K562 (cell line): ENCODE measurements at regions not wholly inside any gene's neighbourhood (a gene's known extent, or its start where the extent isn't known, plus 50 kb on each side); places are given as distances from the start of the nearest gene placed in this dataset.

Experiments used
- ATAC-seq: fragments of 200-7000 bp; cut with Tn5 transposase; 3 replicates; pipeline ENCODE4 v1.9.1; 2020; ENCODE audit warnings: moderate library complexity
- BruUV-seq: library from RNA; stranded (reverse); fragments of 400-500 nt; replicated peaks from 2 replicates; lab custom pipeline; 2021; lab: Mats Ljungman, UMichigan
- CTCF ChIA-PET: fragments of 300-600 bp; formaldehyde crosslinking; extraction: SDS; loops from one replicate; lab custom pipeline; 2021; ENCODE audit warnings: low intra/inter-chr PET ratio; lab: Yijun Ruan, JAX
- POLR2A ChIA-PET: fragments of 300-600, 350-650 bp; sonication (Branson Sonifier 250); formaldehyde crosslinking; extraction: SDS; loops from one replicate; lab custom pipeline; 2021; ENCODE audit warnings: antibody characterized with exemption, inconsistent platforms; lab: Yijun Ruan, JAX
- DNase-seq, 4 experiments: peaks; one replicate each; pipeline versions ENCODE4 v3.0.0 to v3.0.0-alpha.2; 2011 to 2018; ENCODE audit warnings: low spot score in 3 of 4, mixed read lengths in 3 of 4; ENCODE audit errors: extremely low read depth in 1 of 4
- FAIRE-seq: peaks from 2 replicates; lab custom pipeline; 2011; peaks lifted over from hg19 to GRCh38; lab: Jason Lieb, UNC
- H2AFZ ChIP-seq: 2 replicates; pipeline ENCODE4 v1.6.0; 2011; ENCODE audit warnings: low read depth, low read length, control low read depth, inconsistent platforms
- H3K27ac ChIP-seq: fragments of 200-600 bp; 3 replicates; pipeline ENCODE4 v1.8.0; 2011; ENCODE audit warnings: low read depth, mild to moderate bottlenecking, control low read depth, inconsistent platforms, low read length, moderate library complexity, mixed read lengths; ENCODE audit errors: extremely low read depth
- H3K27me3 ChIP-seq, 2 experiments: fragments of 300-600 bp in 1 of 2; 2 replicates in 1 of 2; 3 replicates in 1 of 2; pipeline versions ENCODE4 v1.6.0 to v1.8.0; 2011; ENCODE audit warnings: inconsistent platforms in 2 of 2, low read length in 2 of 2, mild to moderate bottlenecking in 1 of 2, mixed read lengths in 1 of 2, moderate library complexity in 1 of 2; ENCODE audit not compliant: control insufficient read depth in 2 of 2, insufficient read depth in 2 of 2
- H3K36me3 ChIP-seq: fragments of 300-600 bp; 3 replicates; pipeline ENCODE4 v1.8.0; 2011; ENCODE audit warnings: mild to moderate bottlenecking, low read length, inconsistent platforms; ENCODE audit not compliant: control insufficient read depth, insufficient read depth
- H3K4me1 ChIP-seq, 2 experiments: fragments of 200-600 bp in 1 of 2; replicated peaks in 1 of 2; 2 replicates in 1 of 2; 3 replicates in 1 of 2; pipeline versions ENCODE4 v1.5.1 to v1.8.0; 2011; ENCODE audit warnings: inconsistent platforms in 2 of 2, low read length in 2 of 2, mild to moderate bottlenecking in 1 of 2, mixed read lengths in 1 of 2, moderate library complexity in 1 of 2; ENCODE audit not compliant: control insufficient read depth in 2 of 2, insufficient read depth in 2 of 2
- H3K4me2 ChIP-seq: 2 replicates; pipeline ENCODE4 v1.6.1; 2011; ENCODE audit warnings: low read length, control low read depth, inconsistent platforms, mixed read lengths; ENCODE audit not compliant: insufficient read depth
- H3K4me3 ChIP-seq: fragments of 200-600 bp; sonication (generic), shearing (Covaris generic); 2 replicates; pipeline ENCODE4 v1.5.1; 2016; ENCODE audit warnings: control low read depth, inconsistent platforms
- H3K79me2 ChIP-seq: fragments of 200-600 bp; 3 replicates; pipeline ENCODE4 v1.8.0; 2011; ENCODE audit warnings: low read length, inconsistent platforms; ENCODE audit not compliant: control insufficient read depth, insufficient read depth
- H3K9ac ChIP-seq, 2 experiments: 2 replicates each; pipeline versions ENCODE4 v1.6.0 to v1.6.1; 2011; ENCODE audit warnings: low read depth in 2 of 2, low read length in 2 of 2, control low read depth in 1 of 2, inconsistent platforms in 1 of 2, mild to moderate bottlenecking in 1 of 2, mixed read lengths in 1 of 2; ENCODE audit not compliant: insufficient read depth in 1 of 2
- H3K9me1 ChIP-seq: one replicate; pipeline ENCODE4 v1.6.0; 2011; ENCODE audit warnings: inconsistent platforms, mild to moderate bottlenecking, low read length, moderate library complexity; ENCODE audit not compliant: control insufficient read depth, insufficient read depth
- H3K9me3 ChIP-seq: replicated peaks from 2 replicates; pipeline ENCODE4 v1.5.1; 2011; ENCODE audit warnings: low read depth, low read length, inconsistent platforms; ENCODE audit not compliant: control insufficient read depth, insufficient read depth
- H4K20me1 ChIP-seq: replicated peaks from 2 replicates; pipeline ENCODE4 v1.6.1; 2011; ENCODE audit warnings: low read length, inconsistent platforms, mixed read lengths; ENCODE audit not compliant: control insufficient read depth, insufficient read depth
- CTBP1 ChIP-seq: fragments of 450-650 bp; IDR thresholded peaks from 2 replicates; pipeline ENCODE4 v1.6.1; 2016; ENCODE audit warnings: borderline replicate concordance
- EHMT2 ChIP-seq: fragments of 450-650 bp; IDR thresholded peaks from 2 replicates; pipeline ENCODE4 v1.6.1; 2018; ENCODE audit warnings: antibody characterized with exemption
- HDAC3 ChIP-seq: fragments of 450-650 bp; IDR thresholded peaks from 2 replicates; pipeline ENCODE4 v1.6.1; 2018; ENCODE audit warnings: borderline replicate concordance, mild to moderate bottlenecking, moderate library complexity; ENCODE audit not compliant: partially characterized antibody
- ID3 ChIP-seq, 2 experiments: fragments of 250-450 bp in 1 of 2; fragments of 450-650 bp in 1 of 2; sonication (Bioruptor Pico) in 1 of 2; IDR thresholded peaks; 2 replicates each; pipeline versions ENCODE4 v1.6.1 to v1.8.0; 2016 to 2021; ENCODE audit warnings: mild to moderate bottlenecking in 2 of 2, moderate library complexity in 2 of 2, missing compliant biosample characterization in 1 of 2, missing genetic modification characterization in 1 of 2
- KDM4B ChIP-seq, 2 experiments: fragments of 450-650 bp in 1 of 2; sonication (generic) in 1 of 2; IDR thresholded peaks; 2 replicates each; pipeline ENCODE4 v1.6.1; 2016 to 2017; ENCODE audit warnings: borderline replicate concordance in 2 of 2, antibody characterized with exemption in 1 of 2, low read depth in 1 of 2, mild to moderate bottlenecking in 1 of 2
- MXI1 ChIP-seq: IDR thresholded peaks from 2 replicates; pipeline ENCODE4 v1.6.1; 2011; ENCODE audit warnings: low read depth, mild to moderate bottlenecking, improper control_type of control experiment, low read length
- NFATC3 ChIP-seq: fragments of 450-650 bp; IDR thresholded peaks from 2 replicates; pipeline ENCODE4 v1.6.1; 2017; ENCODE audit warnings: mild to moderate bottlenecking
- POLR3A ChIP-seq: IDR thresholded peaks from 2 replicates; pipeline ENCODE4 v1.6.1; 2011; ENCODE audit warnings: borderline replicate concordance, mild to moderate bottlenecking, moderate library complexity; ENCODE audit not compliant: insufficient read length, insufficient read depth; ENCODE audit errors: extremely low read depth
- TRIM28 ChIP-seq: fragments of 450-650 bp; IDR thresholded peaks from 2 replicates; pipeline ENCODE4 v1.6.1; 2017
- ZNF217 ChIP-seq: sonication (generic); formaldehyde crosslinking; IDR thresholded peaks from 2 replicates; pipeline ENCODE4 v1.8.0; 2022; ENCODE audit warnings: mild to moderate bottlenecking, missing genetic modification reagents
- WGBS: fragments of 100-300 bp; shearing (Covaris generic); methylation state at CpG from one replicate; pipeline ENCODE4 v1.1.6; 2016; ENCODE audit warnings: low coverage, mixed read lengths; ENCODE audit not compliant: insufficient coverage; ENCODE audit errors: missing lambda C conversion rate; 5-methylcytosine and 5-hydroxymethylcytosine counted together
- in situ Hi-C: fragments of 300-500 bp; cut with MboI; formaldehyde crosslinking; loops from 4 replicates; pipeline ENCODE4 v1.15.0; 2018; ENCODE audit warnings: inconsistent platforms, mixed read lengths
- intact Hi-C: fragments of 100-400 bp; cut with micrococcal nuclease; formaldehyde crosslinking; loops from 2 replicates; pipeline ENCODE4 v1.14.2; 2022

DNA sequence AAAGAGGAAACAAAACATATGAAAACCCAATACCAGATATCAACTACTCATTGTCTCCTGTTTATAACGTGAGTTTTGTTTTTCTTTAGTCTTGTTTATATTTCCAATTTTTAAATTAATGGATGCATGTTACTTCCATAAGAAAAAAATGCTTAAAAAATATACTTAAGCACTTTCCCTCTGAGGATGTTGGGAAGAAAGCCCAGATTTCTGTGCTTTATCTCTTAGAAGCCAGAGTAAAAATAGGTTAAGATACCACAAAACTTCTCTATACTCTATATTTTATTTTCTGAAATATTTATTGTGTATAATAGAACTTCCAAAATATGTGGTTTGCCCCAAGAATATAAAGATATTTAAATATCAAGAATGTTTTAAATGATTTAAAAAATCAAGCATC, 633.9 kb downstream of the STK39 start:
- Histone ChIP-seq H3K9me1 (no peaks in the 10 kb centered on the region), H3K36me3 (no peaks in the 10 kb centered on the region), H4K20me1 (no peaks in the 10 kb centered on the region), H3K27me3 (no peaks in the 10 kb centered on the region), H3K79me2 (no peaks in the 10 kb centered on the region), H3K4me1 (no peaks in the 10 kb centered on the region), H3K9ac (no peak overlapping the region), H3K9me3 (no peaks in the 10 kb centered on the region), H3K4me2 (no peak overlapping the region), H3K4me3 (no peak overlapping the region), H3K27ac (no peak overlapping the region), H2AFZ (no peak overlapping the region)
- no TSS peak for BruUV-seq
- in situ Hi-C loops, result no loop called here
- FAIRE-seq (no peak), DNase-seq (no peak), ATAC-seq (no peak)
- CTCF ChIA-PET, result no interaction called here
- TF ChIP-seq NFATC3 (no peak), CTBP1 (no peak), MXI1 (no peak)
- 0% methylated on average over 1 of the region's 1 CpG for WGBS
- intact Hi-C loops, result no loop called here
- POLR2A ChIA-PET, result no interaction called here

- DNase-seq (no peak), FAIRE-seq (no peak), ATAC-seq (no peak)
- H3K9me1 ChIP-seq, result no peaks in the 10 kb centered on the region
- no peaks in the 10 kb centered on the region for H3K4me1 ChIP-seq
- no peak for TF ChIP-seq KDM4B (IDR thresholded peaks at IDR 0.05; ENCODE audit: borderline replicate concordance in 2 of 2, low read depth in 1 of 2)
- no peak for TF ChIP-seq EHMT2
- TF ChIP-seq ZNF217 (CRISPR knock-in tag), result no peak
- TF ChIP-seq HDAC3, result no peak
- TF ChIP-seq ID3 (CRISPR knock-in tag; IDR thresholded peaks at IDR 0.05), result no peak
- TF ChIP-seq ID3 (tag; IDR thresholded peaks at IDR 0.05), result no peak
- TF ChIP-seq TRIM28, result no peak
- no peak for TF ChIP-seq POLR3A
- CTCF ChIA-PET, result no interaction called here
- no peaks in the 10 kb centered on the region for H3K79me2 ChIP-seq
- H3K27me3 ChIP-seq, result no peaks in the 10 kb centered on the region
- no peak overlapping the region for H2AFZ ChIP-seq
- in situ Hi-C loops (no loop called here), intact Hi-C loops (no loop called here)
- H3K27ac ChIP-seq, result no peak overlapping the region
- H4K20me1 ChIP-seq, result no peaks in the 10 kb centered on the region
- H3K4me3 ChIP-seq, result no peak overlapping the region
- no peak overlapping the region for H3K9ac ChIP-seq
- H3K9me3 ChIP-seq, result no peaks in the 10 kb centered on the region
- BruUV-seq, result no TSS peak
- H3K4me2 ChIP-seq, result no peak overlapping the region
- no peaks in the 10 kb centered on the region for H3K36me3 ChIP-seq
- POLR2A ChIA-PET, result no interaction called here
Measured at GRCh38 chr2:167608487-167608886, 638.9 kb downstream of the STK39 start.
